IMR-90 (cell line): ENCODE measurements at regions not wholly inside any gene's neighbourhood (a gene's known extent, or its start where the extent isn't known, plus 50 kb on each side); places are given as distances from the start of the nearest gene placed in this dataset.

ENCODE experiments used
- BHLHE40 ChIP-seq: fragments of 150-350 bp; IDR thresholded peaks from 2 replicates; pipeline ENCODE4 v1.6.1; 2016; ENCODE audit warnings: mild to moderate bottlenecking, low read depth, low read length
- FOS ChIP-seq: fragments of 150-350 bp; IDR thresholded peaks from 2 replicates; pipeline ENCODE4 v1.6.1; 2016; ENCODE audit warnings: low read depth, low read length
- MAFK ChIP-seq: IDR thresholded peaks from 2 replicates; pipeline ENCODE4 v1.6.1; 2012; ENCODE audit warnings: low read depth, low read length, improper control_type of control experiment
- MAZ ChIP-seq: IDR thresholded peaks from 2 replicates; pipeline ENCODE4 v1.6.1; 2012; ENCODE audit warnings: low read depth, mild to moderate bottlenecking, low read length, improper control_type of control experiment, moderate library complexity, borderline replicate concordance
- POLR2A ChIP-seq: IDR thresholded peaks from 2 replicates; pipeline ENCODE4 v1.6.1; 2012; ENCODE audit warnings: mild to moderate bottlenecking, low read depth, low read length
- RCOR1 ChIP-seq: IDR thresholded peaks from 2 replicates; pipeline ENCODE4 v1.6.1; 2012; ENCODE audit warnings: mild to moderate bottlenecking, low read length, improper control_type of control experiment; ENCODE audit not compliant: insufficient replicate concordance
- RFX5 ChIP-seq: IDR thresholded peaks from 2 replicates; pipeline ENCODE4 v1.8.0; 2012; ENCODE audit warnings: low read depth, mild to moderate bottlenecking, low read length, moderate library complexity
- SMC3 ChIP-seq: fragments of 150-350 bp; IDR thresholded peaks from 2 replicates; pipeline ENCODE4 v1.6.1; 2016; ENCODE audit warnings: low read depth, mild to moderate bottlenecking, antibody characterized with exemption, low read length, moderate library complexity
- TF ChIP-seq, protein P1 (sequence below): conservative IDR thresholded peaks from 2 replicates; pipeline ENCODE4 v1.5.1; 2012; ENCODE audit warnings: mild to moderate bottlenecking, low read depth, low read length, improper control_type of control experiment
- TF ChIP-seq, protein P2 (sequence below): fragments of 150-350 bp; IDR thresholded peaks from 2 replicates; pipeline ENCODE4 v1.6.1; 2016; ENCODE audit warnings: low read depth, mild to moderate bottlenecking, low read length, moderate library complexity, borderline replicate concordance

GRCh38 chrX:150148749-150149672, 210.7 kb upstream of the EOLA2 start:
- TF ChIP-seq FOS (no peak), MAFK (no peak), RCOR1 (no peak), SMC3 (no peak), MAZ (no peak), RFX5 (no peak), BHLHE40 (no peak), POLR2A (no peak)
- TF ChIP-seq, protein P1, sequence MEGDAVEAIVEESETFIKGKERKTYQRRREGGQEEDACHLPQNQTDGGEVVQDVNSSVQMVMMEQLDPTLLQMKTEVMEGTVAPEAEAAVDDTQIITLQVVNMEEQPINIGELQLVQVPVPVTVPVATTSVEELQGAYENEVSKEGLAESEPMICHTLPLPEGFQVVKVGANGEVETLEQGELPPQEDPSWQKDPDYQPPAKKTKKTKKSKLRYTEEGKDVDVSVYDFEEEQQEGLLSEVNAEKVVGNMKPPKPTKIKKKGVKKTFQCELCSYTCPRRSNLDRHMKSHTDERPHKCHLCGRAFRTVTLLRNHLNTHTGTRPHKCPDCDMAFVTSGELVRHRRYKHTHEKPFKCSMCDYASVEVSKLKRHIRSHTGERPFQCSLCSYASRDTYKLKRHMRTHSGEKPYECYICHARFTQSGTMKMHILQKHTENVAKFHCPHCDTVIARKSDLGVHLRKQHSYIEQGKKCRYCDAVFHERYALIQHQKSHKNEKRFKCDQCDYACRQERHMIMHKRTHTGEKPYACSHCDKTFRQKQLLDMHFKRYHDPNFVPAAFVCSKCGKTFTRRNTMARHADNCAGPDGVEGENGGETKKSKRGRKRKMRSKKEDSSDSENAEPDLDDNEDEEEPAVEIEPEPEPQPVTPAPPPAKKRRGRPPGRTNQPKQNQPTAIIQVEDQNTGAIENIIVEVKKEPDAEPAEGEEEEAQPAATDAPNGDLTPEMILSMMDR: no peak
- TF ChIP-seq, protein P2, sequence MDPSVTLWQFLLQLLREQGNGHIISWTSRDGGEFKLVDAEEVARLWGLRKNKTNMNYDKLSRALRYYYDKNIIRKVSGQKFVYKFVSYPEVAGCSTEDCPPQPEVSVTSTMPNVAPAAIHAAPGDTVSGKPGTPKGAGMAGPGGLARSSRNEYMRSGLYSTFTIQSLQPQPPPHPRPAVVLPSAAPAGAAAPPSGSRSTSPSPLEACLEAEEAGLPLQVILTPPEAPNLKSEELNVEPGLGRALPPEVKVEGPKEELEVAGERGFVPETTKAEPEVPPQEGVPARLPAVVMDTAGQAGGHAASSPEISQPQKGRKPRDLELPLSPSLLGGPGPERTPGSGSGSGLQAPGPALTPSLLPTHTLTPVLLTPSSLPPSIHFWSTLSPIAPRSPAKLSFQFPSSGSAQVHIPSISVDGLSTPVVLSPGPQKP: no peak
